ENCODE measurements at regions not wholly inside any gene's neighbourhood (a gene's known extent, or its start where the extent isn't known, plus 50 kb on each side); places are given as distances from the start of the nearest gene placed in this dataset.

DNA sequence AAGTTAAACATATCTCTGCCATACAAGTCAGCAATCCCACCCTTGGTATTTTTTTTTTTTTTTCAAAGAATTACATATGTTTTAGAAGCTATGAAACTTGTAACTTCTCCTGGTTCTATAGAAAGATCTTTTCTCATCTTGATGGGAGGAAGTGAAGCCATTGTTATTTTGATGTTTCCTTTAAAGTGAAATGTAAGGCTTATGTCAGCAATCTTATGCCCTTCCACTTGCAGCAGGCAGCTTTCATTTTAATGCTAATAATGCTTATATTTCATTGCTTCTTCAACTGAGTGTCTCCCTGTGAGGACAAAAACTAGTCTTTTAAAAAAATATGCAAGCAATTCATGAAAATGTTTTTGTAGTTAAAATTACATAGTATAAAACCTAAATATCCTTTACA lies 1614.7 kb downstream of the KHDRBS2 start:
- TF ChIP-seq ZFX (IDR thresholded peaks at IDR 0.05; ENCODE audit: borderline replicate concordance) (no peak), CTCF (IDR thresholded peaks at IDR 0.05) (no peak)

All from 22Rv1 (cell line).